ENCODE measurements at regions not wholly inside any gene's neighbourhood (a gene's known extent, or its start where the extent isn't known, plus 50 kb on each side); places are given as distances from the start of the nearest gene placed in this dataset.

- TF ChIP-seq CTCF (IDR thresholded peaks at IDR 0.05; ENCODE audit: poor library complexity) (no peak), EZH2 (IDR thresholded peaks at IDR 0.05; ENCODE audit: borderline replicate concordance) (no peak)
Measured at GRCh38 chr5:56412601-56413379, 179.7 kb upstream of the ANKRD55 start.
